Suprapubic skin (tissue), 4 donors: ENCODE measurements at regions not wholly inside any gene's neighbourhood (a gene's known extent, or its start where the extent isn't known, plus 50 kb on each side); places are given as distances from the start of the nearest gene placed in this dataset.

Source experiments
- POLR2A ChIP-seq, 2 donors: fragments of 450-650 bp; IDR thresholded peaks; one replicate each; pipeline ENCODE4 v1.6.1; 2017; ENCODE audit warnings: antibody characterized with exemption in 2 of 2, mild to moderate bottlenecking in 2 of 2, moderate library complexity in 2 of 2
- POLR2AphosphoS5 ChIP-seq, 3 donors: sonication (generic); formaldehyde crosslinking; IDR thresholded peaks; one replicate each; pipeline ENCODE4 v1.6.1; 2017; ENCODE audit warnings: antibody characterized with exemption in 3 of 3

GRCh38 chr6:135739288-135739687, 112.2 kb upstream of the PDE7B start:
- no peak for TF ChIP-seq POLR2A (IDR thresholded peaks at IDR 0.05)
- TF ChIP-seq POLR2AphosphoS5 (IDR thresholded peaks at IDR 0.05) = no peak
